NCI-H2171 treated with DMSO at 0.1 percent for 48 hours (cell line): ENCODE measurements at regions not wholly inside any gene's neighbourhood (a gene's known extent, or its start where the extent isn't known, plus 50 kb on each side); places are given as distances from the start of the nearest gene placed in this dataset.

Experiments
- DNase-seq: peaks from one replicate; lab custom pipeline; 2025; lab: John Stamatoyannopoulos, UW

DNA sequence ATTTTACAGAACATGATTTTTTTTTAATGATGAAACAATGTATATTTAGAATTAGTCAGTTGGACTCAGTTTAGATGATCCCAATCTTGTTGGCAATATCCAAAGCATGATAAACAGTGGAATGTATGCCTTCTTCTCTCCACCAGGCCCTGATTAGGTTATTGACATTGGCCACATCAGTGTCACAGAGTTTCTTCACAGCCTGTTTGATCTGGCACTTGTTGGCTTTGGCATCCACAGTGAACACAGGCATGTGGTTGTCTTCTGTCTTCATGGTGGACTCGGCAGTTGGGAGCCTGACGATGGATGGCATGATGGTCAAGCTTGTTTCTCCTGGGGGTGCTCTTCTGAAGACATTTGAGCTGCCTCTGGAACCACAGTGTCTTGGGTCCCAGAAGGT lies 317.5 kb downstream of the PMP22 start:
- no peak for DNase-seq

DNA sequence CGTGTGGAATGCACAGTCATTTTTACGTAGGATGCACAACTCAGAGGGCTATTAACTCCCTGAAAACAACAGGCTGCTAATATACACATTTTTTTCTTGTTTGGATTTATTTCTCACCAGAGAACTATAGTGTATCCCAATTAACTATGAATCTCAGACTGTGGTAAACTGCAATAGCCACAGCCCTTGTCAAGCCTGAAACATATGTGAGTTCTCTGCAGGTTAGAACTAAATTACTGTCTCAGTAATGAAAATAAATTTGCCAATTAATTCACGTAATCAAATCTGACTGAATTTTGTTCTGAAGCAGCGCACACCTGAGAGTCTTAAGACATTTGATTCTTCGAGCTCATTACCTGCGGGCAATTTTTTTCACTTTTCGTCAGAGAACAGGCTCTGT lies 318.6 kb downstream of the PMP22 start:
- DNase-seq = no peak

DNA sequence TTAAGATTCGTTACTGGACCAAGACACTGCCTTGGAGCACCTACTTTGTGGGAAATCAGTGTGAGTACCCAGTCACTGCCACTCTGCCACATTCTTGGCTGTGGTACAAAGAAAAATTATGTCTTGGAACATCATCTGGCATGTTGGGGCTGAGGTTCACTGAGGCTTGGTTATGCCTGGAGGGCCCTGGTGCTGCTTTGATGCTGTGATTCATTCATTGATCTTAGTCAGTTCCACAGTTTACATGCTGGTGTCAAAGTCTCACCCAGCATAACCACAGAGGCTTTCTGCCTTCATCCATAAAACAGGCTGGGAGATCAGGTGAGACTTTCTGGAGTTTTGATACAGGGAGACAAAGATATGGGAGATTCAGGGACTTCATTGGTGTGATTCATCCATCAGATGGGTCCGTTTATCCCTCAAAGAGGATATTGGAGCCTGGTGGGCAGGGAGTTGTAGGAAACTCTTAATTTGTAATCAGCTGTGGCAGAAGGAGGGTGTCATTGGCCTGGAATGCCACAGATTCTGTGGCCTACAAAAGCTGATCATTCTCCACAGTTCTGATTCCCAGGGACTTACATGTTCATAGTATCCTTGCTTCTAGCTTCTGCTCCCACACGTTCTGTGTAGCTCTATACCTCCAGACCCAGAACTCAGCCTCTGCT lies 322.5 kb downstream of the PMP22 start:
- DNase-seq = no peak

DNA sequence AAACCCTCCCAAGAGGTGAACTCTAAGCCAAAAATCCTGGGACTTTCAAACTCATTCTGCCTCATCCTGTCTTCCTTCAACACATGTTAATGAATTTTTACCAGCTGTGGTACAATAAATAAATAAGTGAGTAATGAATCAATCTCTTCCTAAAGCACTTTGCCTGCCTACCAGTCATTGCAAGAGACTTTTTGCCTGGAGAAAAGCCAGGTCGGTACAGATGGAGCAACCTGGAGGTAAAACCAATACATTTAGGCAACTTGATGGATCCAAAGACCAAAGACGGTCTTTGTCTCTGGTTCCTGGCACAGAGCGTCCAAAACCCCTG lies 324.2 kb downstream of the PMP22 start:
- DNase-seq = no peak

DNA sequence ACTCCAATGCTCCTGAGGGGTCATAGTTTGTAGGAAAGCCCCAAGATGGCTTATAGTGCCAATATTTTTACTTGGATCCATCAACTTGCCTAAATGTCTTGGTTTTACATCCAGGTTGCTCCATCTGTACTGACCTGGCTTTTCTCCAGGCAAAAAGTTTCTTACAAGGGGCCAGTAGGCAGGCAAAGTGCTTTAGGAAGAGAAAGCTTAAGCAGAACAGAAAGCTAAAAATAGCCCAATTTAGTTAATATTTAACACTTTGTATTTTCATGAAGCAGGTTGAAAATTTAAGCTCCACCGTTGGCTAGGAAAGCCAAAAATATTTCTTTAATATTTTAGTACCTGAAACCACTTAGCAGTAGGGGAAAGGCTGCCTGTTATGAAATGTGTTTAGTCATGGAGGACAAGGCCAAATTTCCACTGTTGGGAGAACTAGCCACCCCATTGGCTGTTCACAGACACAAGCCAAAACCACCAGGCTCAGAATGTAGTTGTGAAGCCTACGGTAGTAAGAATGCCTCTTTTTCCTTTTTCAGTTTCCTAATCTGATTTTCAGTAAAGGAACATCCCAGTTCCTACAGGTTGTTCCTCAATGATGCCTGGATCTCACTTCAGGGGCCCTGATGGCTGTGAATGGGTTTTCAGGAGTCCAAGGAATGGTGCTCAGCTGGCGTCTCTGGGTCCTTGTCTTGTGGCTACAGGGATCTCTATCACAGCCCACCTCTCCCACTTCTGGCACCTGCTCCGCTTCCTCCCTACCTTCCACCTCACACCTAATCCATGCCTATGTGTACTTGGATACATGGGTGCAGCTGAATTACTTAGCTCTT lies 324.8 kb downstream of the PMP22 start:
- DNase-seq = no peak

DNA sequence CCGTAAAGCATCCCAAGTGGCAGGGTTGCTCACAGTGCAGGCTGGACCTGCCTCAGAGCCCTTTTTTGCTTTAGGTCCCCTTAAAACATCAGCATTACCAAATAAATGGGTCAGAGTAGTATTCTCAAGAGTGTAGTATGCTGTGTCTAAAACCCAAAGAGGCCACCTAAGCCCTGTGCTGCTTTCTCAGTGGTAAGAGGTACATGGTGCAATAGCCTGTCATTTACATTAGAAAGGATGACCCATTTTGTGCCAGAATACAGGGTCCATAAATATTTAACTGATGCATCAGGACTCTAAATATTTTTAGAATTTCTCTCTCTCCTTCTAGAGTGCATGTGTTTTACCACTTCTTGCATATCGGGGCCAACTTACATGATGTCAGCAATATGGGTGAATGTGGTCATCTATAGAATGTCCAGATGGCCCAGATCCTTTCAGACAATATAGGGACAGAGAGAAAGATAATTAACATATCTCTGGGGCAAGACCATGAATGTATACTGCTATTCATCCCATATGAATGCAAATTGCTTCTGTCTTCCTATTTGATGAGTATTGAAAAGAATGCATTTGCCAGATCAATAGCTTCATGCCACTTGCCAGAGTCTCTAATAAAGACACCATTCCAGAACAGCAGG lies 329.2 kb downstream of the PMP22 start:
- no peak for DNase-seq

DNA sequence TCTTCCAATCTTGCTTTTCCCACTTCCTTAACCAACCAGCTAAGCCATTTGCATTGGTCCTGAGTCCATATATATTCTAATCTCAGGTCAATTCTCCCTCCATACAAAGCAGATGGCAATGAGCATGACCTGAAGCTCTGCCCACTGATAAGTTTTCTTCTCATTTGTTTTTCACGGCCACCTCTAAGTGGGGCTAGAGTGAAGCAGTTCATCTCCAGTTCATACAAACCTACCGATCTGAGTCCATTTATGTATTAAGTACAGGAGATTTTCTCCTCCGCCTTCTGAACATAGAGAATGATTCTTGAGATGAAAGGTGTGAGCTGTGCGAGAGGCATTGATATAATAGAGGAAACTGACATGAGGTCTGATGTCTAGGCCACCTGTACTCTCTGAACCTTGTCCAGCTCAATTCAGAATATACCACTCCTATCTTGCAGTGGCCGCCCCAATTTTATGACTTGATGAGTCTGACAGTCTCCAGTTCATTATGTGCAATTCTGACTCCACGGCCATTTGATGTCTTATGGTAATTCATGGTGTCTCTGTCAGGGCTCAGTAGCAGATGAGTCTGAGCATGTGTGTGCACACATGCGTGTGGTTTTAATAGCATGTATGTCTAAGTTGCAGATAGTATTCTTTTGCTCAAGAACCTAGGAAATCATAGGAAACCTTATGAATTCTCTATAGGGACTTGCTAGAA lies 329.8 kb downstream of the PMP22 start:
- no peak for DNase-seq

DNA sequence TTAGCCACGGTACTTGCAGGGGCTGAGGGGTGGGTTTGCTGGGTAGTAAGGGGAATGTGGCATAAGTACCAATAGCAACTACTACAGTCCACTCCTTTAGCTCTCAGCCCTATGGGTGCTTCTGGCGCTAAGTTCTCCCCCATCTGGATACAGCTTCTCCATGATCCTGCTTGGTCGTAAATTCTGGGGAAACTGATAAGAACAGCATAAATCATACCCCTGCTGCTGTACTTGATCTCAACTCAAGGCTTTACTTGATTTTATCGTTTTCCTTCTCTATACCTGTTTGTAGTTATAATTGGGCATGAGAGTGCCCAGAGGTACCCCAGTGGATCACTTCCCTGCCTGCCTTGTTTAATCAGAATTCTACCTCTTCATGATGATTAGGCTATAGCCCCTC lies 331.4 kb downstream of the PMP22 start:
- DNase-seq = no peak

DNA sequence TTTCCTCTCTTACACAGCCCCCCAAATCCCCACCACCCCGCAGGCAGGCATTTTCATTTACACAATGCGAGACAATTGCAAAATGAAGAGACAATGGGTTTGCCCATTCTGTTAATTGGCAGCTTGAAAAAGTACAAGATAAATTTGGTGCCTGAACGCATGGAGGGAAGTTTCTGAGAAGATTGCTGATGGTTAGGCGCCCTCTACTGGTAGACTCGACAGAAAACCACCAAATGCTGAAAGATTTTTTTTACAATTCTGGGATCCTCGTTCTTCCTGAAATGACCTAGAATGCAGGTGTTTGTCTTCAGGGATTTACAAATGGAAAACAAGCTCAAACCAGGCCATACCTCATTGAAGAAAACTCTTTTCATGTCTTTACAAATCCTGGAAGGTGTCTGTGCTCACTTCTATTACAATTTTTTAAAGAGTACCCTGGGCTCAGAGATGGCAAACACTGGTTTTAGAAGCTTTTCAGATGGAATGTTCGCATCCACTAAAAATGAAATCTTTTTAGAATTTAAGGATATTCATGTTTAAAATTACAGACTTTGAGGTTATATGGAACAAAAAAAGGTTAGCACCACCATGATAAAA lies 338.5 kb downstream of the PMP22 start:
- DNase-seq = peak; percentile 55

DNA sequence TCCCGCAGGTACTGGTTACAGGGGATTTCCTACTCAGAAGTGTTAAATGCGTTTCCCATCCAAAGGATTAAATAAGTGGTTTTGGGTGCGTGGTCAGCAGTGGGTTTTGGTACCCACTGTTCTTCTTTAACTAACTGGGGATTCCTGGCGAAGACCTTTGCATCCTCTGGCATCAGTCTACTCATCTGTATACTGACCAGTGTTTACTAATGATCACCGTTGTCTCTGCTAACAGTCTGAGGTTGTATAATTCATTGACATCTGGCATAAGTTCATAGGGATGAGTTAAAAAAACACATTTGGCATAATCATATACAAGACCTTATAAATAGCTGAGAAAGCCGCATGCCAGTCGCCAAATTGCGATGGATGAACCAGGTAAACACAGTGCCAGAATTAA lies 339.1 kb downstream of the PMP22 start:
- DNase-seq = no peak

DNA sequence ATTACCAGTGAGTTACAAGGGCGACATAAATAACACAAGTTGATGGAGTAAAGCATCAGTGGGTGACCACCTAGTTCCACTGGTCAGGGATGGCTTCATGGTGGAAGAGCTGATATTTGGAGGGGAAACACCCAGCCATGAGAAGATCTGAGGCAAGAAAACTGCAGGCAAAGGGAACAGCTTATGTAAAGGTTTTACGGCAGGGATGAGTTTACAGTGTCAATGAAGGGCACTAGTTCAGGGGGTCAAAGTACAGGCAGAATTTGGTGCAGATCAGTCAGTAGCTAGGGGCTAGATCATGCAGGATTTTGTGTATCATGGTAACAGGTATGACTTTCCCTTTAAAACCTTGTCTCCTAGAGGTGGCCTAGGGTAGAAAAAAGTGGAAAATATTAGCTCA lies 339.6 kb downstream of the PMP22 start:
- DNase-seq = no peak

DNA sequence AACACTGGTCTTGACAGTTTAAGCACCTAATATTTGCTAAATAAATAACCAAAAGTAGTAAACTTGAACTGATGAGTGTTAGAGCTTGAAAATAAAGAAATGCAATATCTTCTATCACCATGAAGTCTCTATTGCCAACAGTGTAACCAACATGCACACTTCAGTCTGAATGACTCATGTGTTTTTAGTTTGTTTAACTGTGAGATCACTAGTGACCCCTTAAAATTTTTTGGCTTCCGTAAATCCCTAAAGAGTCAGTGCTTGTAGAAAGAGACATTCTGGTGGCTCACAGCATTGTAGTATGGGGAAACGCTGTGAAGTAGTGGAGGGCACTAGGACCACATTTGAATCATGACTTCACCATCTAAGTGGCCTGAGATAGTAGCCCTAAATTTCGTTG lies 341.1 kb downstream of the PMP22 start:
- DNase-seq = no peak

DNA sequence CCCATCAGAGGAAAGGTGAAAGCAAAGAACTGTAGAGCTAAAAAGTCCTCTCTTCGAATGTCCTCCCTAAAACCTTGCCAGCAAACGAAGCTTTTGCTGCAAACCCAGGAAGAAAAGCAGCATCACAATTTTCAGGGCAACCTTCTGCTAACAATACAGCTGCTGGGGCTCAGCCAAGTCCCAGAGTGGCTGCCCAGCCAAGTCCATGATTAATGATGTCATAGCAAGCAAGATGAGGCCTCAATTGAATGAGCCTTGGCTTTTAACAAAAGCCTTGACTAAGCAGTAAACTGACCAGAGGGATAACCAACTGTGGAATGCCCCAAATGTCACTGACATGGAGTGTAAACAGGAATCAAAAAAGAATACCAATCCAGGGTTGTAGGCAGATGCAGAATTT lies 342.7 kb downstream of the PMP22 start:
- no peak for DNase-seq

DNA sequence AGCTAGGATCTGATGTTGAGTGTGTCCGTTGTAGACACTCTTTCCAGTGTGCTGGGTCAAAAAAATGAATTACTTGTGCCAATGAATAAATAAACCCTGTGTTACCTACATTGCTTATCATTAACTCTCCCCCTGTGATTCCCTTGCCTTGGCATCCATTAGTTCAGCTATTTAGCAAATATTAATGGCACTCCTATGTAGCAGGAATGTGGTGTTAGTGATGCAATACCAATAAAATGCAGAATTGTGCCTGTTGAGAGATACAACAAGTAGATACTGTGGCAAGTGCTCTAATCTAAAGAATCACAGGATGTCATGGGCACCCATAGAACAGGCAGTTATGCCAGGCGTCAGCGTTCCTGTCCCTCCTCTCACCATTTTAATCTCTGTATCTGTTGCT lies 343.2 kb downstream of the PMP22 start:
- DNase-seq = no peak

DNA sequence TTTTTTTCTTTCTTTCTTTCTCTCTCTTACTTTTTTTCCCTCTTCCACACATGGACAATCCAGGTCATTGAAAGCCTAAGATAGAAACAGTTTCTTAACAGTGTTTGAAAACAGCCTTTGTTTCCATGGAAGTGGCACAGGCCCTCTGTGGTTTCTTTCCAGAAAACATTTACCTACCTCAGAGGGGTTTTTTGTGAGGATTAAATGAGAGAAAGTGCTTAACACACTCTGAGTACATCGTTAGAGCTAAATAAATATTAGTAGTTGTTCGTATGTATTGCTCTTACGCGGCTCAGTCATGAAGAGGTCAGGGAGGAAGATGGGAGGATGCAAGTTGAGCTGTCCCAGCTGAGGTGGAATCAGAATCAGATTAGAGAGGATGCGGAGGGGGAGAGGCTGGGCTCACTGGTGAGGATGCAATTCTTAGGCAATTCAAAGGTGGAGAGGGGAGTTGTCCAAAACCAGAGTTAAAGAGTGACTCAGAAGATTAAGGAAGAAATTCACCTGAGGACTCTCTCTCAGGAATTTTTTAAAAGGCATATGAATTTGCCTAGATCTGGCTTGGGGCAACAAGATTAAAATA lies 345.4 kb downstream of the PMP22 start:
- no peak for DNase-seq

DNA sequence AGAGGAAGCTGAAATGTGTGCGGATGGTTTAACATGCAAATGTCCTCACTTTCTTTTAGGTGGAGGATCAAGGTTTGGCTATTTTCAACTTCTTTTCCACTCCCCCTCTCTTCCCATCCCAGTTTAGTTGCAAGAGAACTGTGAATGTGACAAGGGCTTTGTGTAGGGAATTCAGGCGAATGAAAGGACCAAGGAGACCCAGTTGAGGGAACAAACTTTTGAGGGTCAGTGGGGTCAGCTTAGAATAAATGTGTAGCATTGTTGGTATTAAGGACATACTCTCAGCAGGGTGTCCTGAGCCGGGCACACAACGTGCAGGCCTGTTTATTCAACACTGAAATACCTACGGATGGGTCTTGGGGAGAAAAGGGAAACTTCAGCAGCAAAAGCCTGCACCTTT lies 346.0 kb downstream of the PMP22 start:
- no peak for DNase-seq

DNA sequence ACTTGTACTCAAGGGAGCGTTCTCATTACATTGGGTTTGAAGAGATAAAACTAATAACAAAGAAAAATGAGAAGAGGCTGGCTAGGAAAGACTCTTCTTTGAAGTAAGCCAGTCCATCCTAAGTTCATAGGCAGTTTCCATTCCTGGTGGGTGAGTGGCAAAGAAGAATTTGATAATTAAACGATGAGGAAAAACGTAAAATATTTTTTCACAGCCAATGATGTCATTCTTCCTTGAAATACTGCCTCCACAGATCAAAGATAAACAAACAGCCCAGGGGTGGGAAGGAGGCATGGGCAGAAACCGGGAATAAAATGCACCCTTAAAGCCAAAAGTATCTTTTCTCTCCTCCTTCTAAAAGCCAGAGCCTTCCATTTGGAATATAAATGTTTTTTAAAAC lies 346.6 kb downstream of the PMP22 start:
- DNase-seq = no peak

DNA sequence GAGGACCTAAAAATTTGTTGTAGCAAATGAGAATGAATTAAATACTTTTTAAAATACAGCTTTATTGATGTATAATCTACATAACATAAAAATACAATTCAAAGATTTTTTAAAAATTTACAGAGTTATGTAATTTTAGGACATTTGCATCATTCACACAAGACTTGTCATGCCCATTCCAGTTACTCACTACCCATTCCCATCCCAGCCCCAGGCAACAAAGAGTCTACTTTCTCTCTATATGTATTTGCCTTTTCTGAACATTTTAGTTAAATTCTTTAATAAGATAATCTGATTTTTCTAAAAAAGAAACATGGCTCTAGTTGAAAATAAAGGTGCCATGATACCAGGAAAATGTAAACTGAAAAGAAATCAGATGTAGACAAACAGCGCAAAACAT lies 354.2 kb downstream of the PMP22 start:
- DNase-seq = no peak

DNA sequence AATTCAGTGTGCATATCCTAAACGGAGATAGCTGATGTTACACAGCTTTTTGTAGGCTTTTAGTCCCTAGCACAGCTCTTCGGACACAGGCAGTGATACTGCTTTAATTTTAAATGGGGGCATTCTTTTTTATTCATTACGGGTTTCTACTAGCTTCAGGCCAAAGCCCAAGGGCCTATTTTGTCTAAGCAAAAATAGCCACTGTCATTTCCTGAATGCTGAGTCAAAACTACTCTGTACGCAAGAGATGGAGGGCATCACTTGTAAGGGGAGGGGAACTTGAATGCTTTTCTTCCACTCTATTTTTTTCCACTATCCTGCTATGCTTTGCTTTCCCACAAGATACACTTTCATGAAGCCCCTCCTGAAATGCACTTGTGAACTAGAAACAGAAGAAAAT lies 360.7 kb downstream of the PMP22 start:
- DNase-seq = no peak

DNA sequence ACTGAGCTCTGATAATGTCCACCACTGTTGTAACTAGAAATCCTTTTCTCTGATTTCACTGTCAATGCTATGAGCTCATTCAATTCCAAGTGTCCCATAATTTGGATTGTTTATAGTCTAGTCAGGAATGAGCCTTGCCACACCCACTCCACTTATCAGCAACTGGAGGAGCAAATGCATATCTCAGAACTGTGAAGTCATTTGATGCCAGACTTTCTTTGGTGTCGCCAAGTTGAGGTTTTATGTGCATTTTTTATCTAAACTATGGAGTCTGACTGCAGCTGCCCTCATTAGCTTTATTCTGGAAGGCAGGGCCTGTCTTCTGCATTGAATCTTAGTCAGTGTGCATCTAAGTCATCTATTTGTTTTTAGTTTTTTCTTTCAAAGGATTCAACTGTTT lies 361.3 kb downstream of the PMP22 start:
- DNase-seq = no peak

DNA sequence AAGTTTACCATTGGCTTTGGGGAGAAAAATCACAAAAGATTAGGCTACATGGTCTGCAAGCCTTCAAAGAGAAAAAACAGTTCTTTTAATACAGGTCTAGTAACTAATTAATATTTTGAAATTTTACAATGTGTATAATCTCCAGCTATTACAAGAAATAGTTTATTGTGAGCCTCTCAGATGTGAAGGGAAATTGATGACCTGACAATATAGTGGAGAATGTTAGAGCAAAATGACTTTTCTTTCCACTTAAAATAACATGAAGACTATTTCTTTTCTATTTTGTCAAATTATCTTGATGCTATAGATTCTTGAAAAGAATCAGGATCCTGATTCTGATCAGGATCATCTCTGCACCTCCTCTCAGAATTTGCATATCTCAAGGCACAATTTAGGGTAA lies 362.3 kb downstream of the PMP22 start:
- DNase-seq = no peak

DNA sequence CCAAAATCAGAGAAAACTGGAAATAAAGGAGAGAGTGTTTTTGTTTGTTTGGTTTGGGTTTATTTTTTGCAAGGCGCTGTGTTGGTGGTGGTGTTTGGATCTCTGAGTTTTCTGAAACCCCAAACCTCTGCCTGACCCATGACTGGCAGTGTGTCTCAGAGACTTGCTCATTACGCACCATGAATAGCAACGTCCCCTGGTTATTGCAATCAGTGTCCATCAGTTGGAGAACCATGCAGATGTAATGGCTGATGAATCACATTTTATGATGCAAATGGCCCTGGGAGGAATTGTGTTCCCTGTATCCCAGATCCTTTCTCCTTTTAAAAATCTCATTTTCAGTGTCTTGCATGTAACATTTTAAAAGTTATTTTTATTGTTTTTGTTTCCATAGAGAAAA lies 362.8 kb downstream of the PMP22 start:
- no peak for DNase-seq
